Activated effector memory CD4-positive, alpha-beta T cell treated with anti-CD3 and anti-CD28 coated beads, Interleukin-2, amount 50 U/mL, for 16 hours (primary cell): ENCODE measurements at regions not wholly inside any gene's neighbourhood (a gene's known extent, or its start where the extent isn't known, plus 50 kb on each side); places are given as distances from the start of the nearest gene placed in this dataset.
A peak's percentile ranks its signal among the peaks of the same experiment; 100 is the strongest.

Experiments used
- DNase-seq: peaks from one replicate; pipeline ENCODE4 v3.0.0-alpha.2; 2020

GRCh38 chr21:24310788-24311187, 1296.5 kb downstream of the MRPL39 start:
- no peak for DNase-seq

DNA sequence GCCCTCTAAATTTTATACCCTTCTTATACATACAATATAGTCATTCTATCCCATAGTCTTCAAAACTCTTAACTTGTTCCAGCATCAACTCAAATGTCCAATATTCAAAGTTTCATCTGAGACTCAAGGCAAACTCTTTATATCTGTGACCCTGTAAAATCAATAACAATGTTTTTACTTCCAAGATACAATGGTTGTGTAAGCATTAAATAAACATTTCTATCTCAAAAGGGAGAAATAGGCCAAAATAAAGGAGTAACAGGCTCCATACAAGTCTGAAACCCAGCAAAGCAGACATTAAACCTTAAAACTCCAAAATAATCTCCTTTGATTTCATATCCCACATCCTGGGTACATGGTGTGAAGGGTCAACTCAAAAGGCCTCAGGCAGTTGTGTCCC, 1299.1 kb downstream of the MRPL39 start:
- DNase-seq: no peak

DNA sequence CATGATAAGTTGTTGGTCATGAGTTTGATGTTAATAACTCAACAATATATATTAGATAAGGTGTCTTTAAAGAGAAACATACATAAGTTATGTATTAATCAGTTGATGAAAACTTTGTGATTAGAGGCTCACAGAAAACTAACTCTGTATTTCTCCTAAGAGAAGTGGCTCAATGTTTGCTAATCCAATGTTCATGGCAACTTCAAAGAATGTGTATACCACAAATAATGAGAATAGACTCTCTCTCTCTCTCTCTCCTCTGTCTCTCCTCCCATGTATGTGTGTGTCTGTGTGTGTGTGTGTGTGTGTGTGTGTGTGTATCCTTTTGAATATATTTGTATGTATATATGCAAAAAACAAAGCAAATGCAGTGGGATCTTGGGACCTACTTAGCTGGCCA, 1304.9 kb downstream of the MRPL39 start:
- DNase-seq: no peak

DNA sequence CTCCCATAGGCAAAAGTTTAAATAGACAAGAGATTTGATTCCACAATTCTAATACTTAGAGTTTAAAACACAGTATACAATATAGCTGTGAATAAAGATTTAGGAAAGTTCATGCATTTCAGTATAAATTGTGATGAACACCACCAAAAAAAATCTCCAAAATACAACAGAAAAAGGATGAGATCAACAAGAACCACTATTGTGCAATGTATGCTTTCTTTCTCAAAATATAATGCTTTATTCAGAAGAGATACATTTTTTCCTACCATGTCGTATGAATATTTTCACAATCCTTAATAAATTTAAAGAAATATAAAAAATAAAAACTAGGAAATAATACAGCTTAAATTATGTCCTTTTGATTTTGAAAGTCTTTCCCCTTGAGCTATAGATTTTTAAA, 1309.2 kb downstream of the MRPL39 start:
- DNase-seq: no peak

DNA sequence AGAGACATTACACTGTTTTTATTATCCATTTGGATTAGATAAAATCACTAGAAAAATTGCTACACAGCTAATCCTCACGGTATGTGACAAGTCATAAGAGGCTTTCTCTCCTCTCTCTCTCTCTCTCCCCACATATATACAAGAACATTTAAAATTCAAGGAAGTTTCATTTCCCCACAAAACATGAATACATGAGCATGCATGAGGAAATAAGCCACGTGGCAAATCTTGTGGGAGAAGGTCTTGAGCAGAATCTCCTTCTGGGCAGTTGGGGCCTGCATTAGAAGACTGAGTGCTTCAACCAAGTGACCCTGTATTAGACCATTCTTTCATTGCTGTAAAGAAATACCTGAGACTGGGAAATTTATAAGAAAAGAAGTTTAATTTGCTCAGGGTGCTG, 1313.1 kb downstream of the MRPL39 start:
- DNase-seq: no peak

DNA sequence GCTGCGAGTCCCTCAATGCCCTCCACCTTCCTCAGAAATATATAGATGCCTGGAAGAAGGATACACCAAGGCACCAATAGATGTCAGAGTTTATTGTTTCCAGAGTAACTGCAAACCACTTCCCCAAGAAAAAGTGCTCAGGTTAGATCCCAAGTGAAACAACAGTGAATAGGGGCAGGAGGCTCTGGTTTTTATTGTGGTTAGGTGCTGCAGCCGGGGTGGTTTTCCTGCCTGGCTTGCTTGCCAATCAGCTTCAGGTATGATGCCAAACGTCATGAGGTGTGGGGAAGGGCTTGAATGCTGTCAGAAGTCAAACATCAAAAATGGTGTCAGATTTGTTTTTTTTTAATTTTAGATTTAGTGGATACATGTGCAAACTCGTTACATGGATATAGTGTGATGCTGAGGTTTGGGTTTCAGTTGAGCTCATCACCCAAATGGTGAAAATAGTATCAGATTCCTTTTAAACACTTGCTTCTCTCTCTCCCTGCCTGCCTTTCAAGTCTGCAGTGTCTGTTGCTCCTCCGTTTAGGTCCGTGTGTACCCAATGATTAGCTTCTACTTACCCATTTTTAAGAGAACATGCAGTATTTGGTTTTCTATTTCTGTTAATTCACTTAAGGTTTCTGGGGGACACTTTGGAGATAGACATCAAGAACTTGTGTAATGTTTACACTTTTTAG, 1317.0 kb downstream of the MRPL39 start:
- DNase-seq: peak; percentile 62

GRCh38 chr21:24289539-24289938, 1317.7 kb downstream of the MRPL39 start:
- no peak for DNase-seq

DNA sequence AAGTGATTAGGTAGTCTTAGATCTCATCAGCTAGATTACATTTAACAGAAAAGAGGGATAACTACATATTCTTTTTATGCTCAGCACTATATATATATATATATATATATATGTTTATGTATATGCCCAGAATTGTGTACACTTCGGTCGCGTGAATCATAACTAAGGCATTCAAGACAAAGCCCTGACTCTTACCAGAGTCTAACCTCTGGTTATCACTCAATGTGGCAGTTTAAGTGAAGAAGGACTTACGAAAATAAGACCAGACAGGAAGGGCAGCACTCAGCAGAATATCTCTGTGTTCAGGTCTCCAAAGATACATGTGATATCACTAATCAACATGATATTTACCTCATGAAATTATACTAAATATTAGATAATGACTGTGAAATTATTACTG, 1326.7 kb downstream of the MRPL39 start:
- DNase-seq: no peak

DNA sequence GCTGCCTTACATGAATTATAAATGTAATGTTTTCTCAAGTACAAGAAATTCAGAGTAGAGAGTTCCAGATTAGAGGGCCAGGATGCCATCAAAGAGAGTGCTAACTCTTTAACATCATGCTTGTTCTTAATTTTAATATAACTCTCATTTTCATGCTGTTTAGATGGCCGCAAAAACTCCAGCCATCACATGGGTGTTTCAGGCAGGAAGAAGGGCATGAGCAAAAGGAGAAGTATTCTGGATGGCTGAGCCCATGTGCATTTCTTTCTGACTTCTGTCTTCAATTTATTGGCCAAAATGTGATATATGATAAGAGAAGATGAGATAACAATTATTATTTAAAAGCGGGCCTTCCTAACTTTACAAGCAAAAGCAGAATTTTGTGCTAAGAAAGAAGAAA, 1328.6 kb downstream of the MRPL39 start:
- no peak for DNase-seq

GRCh38 chr21:24276204-24276603, 1331.1 kb downstream of the MRPL39 start:
- DNase-seq: no peak

DNA sequence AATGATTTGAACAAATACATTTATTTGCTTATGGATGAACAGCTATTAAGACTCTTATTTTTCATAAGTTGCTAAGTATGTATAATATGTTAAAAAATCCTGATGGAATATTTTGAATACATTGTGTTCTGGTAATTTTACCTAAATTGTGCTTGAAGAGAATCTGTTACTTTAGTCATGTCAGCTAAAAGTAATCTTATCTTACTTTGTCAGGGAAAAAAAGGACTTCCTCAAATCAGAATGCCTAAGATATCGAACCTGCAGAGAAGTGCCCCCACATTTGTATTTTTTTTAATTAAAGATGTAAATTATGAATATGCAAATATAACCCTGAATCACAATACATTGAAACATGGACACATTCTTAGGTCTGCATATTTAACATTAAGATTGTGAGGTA, 1331.7 kb downstream of the MRPL39 start:
- DNase-seq: no peak

DNA sequence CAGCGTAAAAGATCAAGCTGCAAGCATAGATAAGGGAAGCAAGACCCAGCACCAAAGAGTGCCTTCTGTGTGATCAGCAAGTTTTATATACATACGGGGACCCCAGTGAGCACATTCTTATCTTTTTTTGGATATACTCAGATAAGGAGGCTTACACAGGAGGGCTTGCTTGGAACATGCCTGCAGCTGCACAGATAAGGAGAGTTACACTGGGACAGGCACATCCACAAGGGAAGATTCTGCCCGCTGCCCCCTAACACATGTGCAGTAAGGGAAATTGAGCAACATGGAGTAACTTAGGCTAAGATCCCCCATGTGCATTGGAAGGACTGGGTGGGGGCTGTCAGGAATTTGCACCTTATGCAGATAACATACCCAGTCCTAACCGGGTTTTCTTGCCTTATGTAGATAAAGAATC, 1334.8 kb downstream of the MRPL39 start:
- no peak for DNase-seq

DNA sequence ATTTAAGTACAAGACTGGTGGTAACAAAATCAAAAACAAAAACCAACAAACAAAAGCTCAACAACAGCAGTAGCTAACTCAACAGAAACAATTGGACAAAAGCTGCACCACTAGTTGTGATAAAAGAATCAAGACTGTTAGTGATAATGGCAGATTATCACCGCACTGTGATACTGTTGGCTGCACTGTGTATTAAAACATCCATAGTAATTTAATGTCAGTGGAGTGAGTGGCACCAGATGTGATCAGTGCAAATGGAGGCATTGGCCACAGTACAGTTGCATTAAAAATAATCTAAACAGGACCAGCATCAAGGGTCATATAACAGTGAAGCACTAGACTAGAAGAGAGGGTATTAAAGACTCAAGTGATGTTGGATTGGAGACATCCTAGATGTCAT, 1341.3 kb downstream of the MRPL39 start:
- DNase-seq: no peak

DNA sequence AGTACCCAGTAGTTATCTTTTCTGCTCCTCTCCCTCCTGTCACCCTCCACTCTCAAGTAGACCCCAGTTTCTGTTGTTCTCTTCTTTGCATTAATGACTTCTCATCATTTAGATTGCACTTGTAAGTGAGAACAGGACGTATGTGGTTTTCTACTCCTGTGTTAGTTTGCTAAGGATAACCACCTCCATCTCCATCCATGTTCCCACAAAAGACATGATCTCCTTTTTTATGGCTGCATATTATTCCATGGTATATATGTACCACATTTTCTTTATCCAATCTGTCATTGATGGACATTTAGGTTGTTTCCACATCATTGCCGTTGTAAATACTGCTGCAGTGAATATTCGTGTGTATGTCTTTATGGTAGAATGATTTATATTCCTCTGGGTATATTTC, 1346.5 kb downstream of the MRPL39 start:
- DNase-seq: no peak

- DNase-seq: no peak
These were observed 1348.0 kb downstream of the MRPL39 start for GRCh38 chr21:24259241-24259640.

DNA sequence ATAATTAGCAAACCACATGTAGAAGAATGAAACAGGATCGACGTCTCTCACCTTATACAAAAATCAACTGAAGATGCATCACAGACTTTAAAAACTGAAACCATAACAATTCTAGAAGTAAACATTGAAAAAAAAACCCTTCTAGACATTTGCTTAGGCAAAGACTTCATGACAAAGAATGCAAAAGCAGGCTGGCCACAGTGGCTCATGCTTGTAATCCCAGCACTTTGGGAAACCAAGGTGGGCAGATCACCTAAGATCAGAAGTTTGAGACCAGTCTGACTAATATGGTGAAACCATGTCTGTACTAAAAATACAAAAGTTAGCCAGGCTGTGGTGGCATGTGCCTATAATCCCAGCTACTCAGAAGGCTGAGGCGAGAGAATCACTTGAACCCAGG, 1351.7 kb downstream of the MRPL39 start:
- no peak for DNase-seq

GRCh38 chr21:24225431-24225830, 1381.8 kb downstream of the MRPL39 start:
- DNase-seq: no peak

DNA sequence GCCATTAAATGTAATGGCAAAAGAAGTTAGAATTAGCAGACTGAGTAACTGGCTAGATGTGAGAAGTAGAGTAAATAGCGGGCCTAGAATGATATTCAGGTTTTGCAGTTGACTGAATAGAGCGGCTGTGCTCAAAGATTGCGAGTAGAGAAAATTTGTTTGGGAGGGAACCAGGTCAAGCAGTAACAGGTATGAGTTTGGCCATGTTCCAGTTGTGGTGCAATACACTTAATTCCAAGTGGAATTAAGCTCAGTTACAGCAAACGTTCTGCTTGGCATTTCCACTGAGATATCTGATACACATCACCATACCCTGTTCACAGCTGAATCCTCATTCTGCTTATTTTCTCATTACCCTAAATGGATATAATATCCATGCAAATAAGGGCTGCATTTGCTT, 1382.9 kb downstream of the MRPL39 start:
- DNase-seq: no peak

DNA sequence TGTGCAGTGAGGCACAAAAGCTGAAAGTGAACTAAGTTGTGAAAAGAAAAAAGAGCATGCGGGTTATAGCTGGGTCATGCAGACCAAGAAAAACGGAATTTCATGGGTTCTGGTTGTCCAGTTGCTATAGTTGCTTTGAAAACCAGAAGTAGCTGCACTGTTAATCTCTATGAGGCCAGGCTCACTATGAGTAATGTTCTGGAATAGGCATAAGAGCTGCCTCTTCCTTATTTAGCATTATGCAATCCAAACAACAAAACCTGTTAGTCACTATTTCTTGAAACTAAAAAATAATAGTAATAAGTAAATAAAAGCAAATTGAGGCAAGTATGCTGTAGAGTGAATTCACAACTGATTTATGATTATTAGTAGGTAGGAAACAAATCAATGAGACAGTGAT, 1383.7 kb downstream of the MRPL39 start:
- DNase-seq: no peak

DNA sequence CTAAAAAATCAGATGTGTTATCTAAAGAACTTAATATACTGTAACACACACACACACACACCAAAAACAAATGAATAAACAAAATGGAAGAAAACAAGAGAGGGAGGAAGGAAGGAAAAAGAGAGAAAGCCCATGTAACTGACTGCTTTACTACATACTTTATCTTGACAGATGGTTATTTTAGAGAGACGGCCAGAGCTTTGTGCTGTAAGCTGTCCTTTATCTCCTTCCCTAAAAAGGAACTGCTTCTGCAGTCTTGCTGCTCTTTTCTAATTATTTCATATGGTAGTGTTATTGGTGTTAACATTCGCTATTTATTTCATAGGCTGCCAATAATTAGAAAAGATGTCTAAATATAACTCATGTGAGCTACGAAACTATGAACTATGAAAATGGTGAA, 1384.6 kb downstream of the MRPL39 start:
- no peak for DNase-seq

DNA sequence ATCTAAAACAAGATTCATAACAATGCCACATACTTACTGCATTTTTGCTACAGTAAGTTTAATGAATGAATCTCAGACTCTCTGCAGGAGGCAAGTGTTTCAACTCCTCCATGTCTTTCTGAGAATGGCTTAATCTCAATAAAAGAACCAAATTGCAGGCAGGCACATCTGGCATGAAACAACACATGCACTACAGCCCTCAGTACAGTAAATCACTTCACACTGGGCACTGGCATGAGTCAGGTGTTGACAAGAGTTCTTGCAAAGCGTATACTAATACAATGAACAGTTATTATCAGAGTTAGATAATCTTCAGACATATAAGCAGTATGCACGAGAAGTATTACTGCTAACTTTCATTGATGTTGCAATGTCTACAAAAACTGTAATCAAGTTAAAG, 1386.8 kb downstream of the MRPL39 start:
- no peak for DNase-seq

DNA sequence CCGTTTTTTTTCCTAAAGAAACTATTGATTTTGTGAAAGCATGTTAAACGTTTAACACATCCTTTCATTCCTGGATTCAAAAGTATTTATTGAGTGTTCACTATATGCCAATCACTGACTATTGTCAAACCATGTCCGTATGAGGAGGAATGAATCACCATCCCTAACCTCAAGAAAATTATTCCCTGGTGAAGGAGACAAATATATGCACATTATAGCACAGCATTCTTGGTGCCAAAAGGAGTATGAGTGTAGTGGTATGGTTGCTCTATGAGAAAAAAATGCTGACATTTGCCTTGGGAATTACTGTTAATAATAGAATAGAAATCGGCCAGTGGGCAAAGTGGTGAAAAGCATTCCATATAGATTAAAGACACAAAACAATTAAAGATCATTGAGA, 1390.1 kb downstream of the MRPL39 start:
- no peak for DNase-seq

DNA sequence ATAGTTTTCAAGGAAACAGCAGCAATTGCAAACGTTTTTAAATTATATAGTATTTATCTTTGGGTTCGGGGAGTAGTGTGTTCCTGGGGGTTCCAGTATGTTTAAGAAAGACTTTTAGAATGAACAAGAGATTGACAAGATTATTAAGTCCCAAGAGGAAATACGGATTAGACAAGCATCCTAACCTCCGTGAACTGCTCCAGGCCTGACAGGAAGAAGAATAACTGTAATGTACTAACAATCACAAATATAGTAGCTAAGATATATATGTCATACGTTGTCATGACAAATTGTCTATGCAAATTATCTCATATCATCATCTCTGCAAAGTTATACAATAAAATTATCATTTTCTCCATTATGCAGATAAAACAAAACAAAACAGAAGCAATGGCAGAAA, 1397.2 kb downstream of the MRPL39 start:
- no peak for DNase-seq

DNA sequence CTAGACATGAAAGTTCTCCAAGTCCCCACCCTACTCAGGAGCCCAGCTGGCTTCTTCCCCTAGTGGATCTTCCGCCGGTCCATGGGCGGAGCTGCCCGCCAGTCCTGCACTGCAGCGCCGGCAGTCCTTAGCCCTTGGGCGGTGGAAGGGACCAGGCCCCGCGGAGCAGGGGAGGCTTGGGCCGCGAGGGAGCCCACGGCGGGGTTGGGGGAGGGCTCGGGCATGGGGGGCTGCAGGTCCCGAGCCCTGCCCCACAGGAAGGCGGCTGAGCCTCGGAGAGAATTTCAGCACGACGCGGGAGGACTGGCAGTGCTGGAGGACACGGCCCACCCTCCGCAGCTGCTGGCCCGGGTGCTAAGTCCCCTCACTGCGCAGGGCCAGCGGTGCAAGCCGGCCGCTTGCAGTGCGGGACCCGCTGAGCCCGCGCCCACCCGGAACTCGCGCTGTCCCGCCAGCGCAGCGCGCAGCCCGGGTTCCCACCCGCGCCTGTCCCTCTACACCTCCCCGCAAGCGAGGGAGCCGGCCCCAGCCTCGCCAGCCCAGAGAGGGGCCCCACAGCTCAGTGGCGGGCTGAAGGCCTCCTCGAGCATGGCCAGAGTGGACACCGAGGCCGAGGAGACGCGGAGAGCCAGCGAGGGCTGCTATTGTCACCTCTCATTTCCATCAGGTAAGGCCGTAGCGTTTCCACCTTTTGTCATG, 1398.6 kb downstream of the MRPL39 start:
- no peak for DNase-seq

DNA sequence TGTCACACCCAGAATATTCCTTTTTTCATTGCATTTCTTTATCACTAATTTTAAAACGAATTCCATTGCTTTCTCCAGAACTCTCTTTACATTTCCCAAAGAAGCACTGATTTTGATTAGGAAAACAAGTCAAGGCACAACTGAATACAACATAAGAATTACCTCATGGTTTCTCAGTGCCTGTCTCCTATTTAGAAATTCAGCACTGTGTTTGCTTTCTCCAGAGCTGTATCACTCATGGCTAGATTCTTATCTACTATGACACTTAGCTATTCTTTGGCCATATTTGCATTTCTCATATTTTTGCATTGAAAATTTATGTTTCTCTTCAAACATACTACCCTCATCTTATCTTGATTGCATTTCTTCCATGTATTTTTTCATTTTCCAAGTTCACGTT, 1402.0 kb downstream of the MRPL39 start:
- no peak for DNase-seq
